GM18519 (cell line): ENCODE measurements at regions not wholly inside any gene's neighbourhood (a gene's known extent, or its start where the extent isn't known, plus 50 kb on each side); places are given as distances from the start of the nearest gene placed in this dataset.

Experiments used
- ATAC-seq: cut with Tn5 transposase; IDR thresholded peaks from one replicate; pipeline ENCODE4 v1.9.1; 2021; ENCODE audit warnings: mild to moderate bottlenecking, moderate library complexity; ENCODE audit not compliant: unreplicated experiment, low FRiP score

DNA sequence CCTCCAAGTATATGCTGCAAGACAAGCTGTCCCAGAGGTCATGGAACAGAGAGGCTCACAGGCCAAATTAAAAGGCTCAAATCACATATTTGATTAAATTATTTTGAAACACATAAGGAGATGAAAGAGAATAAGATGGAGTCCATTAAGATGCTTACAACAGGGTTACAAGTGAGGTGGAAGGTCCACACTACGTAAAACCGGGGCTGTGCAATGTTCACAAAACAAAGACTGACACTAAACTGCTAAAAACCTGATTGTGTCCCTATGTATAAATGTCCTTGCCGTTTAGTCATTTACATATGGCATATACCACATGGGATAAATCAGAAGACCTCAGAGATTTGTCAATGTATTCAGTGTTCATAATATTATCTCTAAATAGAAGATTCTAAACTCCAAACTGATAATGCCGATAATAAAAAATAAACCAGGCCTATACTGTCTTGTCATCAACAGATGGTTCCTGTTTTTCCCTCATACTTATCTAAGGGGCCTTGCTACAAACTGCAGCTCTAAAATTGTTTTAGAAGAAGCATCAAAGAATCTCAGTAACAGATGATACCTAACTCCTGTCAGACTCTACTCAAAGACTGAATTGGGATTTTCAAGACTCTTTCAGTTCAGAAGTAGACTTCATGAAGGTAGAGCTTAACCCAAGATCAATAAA is 51.8 kb upstream of the RIPOR2 start:
- no peak for ATAC-seq

DNA sequence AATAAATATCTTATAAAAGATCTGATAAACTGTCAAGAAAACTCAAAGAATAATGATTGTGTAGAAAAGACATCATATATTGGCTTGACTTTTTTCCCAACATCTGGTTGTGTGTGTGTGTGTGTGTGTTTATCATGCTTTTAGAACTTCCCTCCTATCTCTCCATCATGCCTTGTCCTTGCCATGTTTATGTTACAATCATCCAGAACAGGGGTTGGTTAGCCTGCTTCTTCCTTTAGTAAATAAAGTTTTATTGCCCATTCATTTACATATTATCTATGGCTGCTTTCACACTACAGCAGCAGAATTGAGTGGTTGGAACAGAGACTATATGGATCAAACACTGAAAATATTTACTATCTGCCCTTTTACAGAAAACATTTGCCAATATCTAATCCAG is 52.8 kb upstream of the RIPOR2 start:
- ATAC-seq = no peak

DNA sequence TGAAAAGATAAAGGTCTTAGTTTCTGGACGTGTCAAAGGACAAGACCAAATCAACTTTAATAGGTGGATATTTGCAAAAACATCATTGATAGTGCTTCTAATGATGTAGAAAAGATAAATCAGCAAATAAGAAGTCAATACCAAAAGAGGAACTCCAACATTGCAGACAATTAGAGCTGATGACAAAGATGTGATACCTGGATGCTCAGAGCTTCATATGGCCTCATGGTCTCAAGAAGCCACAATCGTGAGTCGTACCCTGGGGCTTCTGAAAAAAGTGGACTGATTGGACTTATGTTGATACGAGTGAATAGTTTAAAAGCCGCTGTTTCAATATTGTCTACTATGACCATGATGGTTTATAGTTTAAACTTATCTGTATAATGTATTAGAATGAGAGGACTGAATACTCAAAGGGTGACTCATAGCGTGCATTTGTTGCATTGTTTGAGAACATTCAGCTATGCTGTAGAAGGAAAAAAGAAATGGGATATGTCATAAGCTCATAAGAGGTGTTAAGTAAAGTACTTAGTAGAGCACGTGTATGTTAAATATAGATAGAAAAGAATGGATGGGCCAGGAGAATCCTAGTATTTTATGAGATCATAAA is 54.6 kb upstream of the RIPOR2 start:
- no peak for ATAC-seq

DNA sequence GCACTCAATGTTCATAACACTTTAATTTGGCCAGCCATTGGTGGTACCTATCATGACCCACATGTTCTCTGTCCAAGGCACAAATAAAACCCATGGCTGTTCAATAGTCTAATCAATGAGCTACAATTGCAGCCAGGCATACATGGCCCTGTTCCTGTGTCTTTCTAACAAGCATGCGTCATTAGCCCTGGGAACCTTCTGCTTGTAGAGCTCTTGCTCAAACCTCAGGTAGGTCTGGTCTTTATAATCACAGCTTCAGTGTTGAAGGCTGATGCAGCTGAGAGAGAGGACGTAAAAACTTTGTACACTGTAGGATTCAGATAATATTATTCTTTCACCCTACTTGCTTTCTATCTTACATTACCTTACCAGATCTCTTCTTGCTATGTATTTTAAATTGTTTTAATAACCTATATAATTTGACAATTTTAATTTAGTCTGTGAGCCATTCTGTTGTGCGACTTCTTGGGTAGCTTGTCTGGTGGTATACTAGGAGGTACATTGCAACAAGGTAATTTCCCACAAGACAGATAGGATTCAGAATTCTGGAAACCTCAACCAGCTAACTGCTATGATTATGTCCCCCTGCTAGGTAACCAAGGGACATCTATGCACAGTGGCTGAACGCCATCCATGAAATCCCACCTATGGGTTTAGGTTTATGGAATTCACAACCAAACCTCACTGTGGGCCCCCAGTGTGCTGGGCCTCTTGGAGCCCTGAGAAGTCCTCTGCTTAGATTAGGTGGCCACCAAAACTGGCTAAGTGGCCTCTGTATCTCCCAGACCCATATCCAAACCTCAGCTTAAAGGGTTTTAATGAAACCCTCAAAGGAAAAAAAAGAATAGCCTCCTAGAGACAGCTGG is 55.4 kb upstream of the RIPOR2 start:
- no peak for ATAC-seq

DNA sequence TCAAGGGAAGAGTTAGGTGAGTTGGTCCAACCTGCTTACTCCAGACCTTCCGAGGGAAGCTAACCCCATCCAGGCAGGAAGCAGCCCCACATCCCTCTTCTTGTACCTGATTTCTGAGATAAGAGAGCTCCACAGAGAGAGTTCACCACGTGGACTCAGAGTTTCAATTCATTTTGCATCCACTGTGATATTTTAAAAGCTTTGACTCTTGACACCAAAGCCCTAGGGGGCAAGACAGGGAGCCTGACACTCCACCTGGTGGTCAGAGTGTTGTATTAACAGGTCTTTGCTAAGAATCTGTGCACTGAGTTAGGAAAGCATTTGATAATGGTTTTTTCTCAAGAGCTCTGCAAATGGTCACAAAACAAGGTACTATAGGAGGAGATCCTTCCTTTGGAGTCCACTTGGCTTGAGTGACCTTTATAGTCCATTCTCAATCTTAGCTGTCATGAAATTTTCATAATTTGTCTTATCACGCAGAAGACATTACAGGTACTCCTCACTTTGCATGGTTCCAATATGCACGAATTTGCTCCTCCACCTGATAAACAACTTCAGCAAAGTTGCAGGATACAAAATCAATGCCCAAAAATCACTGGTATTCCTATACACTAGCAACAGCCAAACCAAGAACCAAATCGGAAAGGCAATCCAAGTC is 56.2 kb upstream of the RIPOR2 start:
- ATAC-seq = peak; percentile 85

DNA sequence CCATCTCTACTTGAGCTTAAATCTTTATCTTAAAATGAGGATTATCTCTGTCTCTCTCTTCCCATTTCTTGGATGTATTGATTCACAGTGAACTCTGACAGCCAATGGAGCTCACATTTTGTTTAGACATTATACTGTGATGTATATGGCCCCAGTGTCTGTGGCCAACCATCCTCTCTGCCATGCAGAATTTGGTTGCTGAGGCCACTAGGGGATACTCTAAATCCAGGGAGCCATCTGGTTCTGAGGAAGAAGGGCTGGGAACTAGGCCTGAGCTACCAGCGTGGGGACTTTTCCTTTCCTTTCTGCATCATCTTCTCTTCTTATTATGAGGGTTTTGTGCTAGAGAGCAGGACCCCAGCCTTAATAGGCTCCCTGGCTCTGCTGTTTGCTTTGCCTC is 59.1 kb upstream of the RIPOR2 start:
- ATAC-seq = no peak

DNA sequence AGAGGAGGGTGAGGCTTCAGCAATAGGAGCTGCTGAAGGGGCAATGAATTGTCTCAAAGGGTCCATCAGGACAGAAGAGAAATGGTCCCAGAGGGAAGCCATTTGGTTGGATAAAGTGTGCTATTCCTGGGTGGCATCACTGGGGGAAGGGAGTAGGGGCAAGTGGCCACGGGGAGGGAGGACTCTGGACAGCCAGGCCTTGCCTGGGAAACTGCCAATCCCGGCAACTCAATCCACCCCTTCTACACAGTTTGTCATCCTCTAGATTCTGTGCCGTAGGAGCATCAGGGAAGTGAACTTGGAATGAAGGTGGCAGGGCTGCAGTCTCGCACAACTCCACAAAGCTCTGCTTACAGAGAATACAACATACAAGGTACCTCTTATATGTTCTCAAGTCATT is 59.5 kb upstream of the RIPOR2 start:
- ATAC-seq = no peak

DNA sequence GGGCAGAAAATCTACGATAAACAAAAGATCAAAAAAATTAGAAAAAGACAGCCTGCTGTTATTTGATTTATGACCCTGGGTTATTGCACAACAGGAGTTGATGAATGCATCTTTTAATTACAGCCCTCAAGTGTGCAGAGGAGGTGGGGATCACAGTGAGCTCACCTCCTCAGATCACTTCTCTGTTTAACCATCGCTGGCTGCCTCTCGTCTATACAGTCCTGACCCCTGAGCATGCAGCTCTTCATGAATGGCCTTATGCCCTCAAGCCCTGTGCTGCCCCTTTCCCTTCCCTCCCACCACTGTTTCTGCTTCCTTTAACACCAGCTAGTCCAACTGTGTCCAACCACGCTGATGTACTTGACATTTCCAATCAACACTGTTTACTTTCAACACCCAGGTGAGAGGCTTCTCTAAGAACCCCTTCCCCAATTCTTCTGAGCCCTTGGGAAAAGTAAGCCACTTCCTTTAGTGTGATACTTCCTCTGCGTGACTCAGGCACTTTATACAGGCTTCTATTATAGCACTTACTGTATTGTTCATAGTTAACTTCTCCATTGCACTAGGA is 60.6 kb upstream of the RIPOR2 start:
- ATAC-seq = no peak

DNA sequence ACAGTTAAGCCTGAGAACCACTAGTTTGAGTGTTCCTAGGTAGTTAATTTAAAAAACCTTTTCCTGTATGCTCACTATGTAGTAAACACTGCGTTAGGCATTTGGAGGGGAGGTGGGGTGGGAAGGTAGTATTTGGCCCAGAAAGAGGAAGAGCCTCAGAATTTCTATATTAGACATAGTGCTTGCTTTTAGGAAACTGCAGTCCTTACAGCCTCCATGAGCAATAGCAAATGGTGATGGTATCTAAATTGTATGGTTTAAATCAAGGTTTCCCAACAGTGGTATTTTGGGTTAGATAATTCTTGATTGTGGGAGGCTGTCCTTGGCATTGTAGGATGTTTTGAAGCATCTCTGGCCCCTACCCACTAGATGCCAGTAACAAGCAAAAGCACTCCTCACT is 61.5 kb upstream of the RIPOR2 start:
- no peak for ATAC-seq

DNA sequence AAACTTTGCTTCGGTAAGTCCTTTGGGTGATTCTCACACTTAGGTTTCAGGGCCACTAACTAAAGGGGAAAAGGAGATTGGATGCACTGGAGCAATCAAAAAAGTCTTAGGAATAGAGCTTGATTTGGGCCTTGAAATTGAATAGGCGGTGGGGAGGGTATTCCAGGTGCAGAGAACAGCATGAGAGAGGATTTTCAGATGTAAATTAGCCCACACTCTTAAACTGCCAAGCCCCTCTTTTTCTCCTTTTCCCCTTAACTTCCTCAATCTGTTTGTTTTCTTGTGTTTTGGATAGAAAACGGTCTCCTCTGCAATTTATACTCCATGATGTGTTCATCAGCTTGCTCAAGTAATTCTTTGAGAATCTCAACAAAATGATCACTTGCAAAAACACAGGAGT is 62.1 kb upstream of the RIPOR2 start:
- ATAC-seq = no peak

DNA sequence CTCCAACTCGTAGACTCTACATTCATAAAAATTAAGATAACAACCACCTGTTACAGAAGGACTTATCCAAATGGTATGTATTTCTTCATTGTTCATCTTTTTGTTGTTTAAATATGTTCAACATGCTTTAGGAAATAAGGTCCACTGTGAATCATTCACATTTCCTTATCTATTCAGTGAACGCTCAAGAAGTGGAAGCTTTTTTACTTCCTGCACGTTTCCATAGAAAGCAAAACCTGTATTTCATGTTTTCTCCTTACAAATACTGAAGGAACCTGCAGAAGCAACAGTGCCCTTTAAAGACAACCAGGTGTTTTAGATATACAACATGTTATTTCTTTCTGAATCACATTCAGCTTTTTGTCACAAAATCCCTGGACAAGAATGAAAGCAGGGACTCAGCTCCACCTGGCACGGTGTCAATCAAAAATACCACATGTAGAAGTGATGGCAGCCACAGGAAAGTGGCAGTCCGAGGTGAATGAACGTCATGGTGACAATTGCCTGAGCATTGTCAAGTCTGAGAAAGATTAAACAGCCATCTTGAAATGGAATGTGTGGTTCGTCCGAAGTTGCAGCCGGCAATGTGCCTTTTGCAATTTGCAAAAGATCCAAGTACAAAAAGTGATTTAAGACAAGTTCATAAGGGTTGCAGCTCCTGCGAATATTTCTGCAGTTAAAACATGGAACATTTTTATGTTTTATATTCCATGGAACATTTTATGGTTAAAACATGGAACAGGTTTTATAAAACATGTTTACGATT is 66.7 kb upstream of the RIPOR2 start:
- ATAC-seq = no peak

DNA sequence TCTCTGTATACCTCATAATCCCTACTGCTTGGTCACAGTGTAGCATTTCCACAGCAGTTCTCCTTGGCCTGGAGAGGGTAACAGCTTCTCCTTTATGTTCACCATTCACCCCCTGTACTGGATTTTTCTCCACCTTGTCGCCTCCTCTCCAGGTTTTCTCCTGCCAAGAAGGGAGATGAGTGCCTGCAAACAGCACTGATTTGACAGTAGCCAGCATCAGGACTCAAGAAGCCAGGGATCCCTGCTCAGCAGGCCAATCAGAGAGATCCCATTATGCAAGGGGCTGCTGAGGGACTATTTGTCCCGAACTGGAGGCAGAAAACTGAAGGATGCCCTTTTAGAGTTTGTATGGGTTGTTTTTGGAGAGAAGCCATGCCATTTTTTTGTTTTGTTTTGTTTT is 68.6 kb upstream of the RIPOR2 start:
- no peak for ATAC-seq

DNA sequence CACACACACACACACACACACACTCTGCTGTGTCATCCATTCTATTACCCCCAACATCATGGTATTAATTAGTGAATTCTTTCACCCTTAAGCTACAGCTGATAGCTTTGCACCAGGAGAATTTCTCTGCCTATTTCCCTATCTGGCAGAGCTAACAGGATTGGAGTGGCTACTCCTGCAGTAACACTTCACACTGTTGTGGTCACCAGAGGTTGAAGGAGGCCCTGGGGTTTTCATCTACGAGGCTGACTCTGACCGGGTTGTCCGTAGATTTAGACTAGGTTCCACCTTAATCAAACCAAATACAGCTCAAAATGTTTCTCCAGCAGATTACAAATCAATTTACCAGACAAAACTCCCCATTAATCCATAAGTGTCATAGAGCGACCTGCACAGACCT is 69.2 kb upstream of the RIPOR2 start:
- ATAC-seq = no peak

DNA sequence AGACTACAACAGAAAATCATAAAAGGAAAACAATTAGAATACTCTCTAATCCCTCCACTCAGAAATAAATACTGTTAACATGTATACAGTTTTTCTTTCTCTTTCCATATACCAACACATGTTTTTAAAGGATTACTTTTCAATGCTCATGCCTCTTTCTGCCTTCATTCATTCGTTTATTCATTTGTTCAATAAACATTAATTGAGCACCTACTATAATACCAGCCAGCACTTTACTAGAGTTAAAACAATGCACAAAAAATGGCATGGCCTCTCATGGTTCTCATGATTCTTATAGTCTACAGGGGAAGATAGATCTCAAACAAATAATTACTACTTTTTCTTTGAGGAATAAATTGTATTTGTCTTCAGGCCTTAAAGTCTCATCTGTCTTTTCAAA is 70.3 kb upstream of the RIPOR2 start:
- no peak for ATAC-seq

DNA sequence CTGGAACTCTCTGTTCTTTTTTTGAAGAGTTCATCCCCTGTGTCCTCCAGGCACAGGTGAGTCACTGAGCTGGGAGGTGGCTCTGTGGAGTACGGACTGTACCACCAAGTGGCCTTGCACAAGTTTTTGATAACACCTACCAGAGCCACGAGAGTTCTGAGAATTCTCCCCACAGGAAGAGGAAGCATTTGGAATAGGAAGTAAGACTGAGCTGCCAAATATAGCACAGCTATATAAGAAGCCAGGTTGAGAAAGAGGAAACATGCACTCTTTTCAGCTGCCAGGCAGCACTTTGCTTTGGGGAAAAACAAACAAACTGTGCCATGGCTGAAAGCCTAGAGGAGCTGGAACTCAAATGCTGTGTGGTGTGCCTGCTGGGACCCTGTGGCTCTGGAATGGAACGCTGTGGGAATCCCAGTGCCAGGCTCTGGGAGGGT is 70.8 kb upstream of the RIPOR2 start:
- no peak for ATAC-seq

DNA sequence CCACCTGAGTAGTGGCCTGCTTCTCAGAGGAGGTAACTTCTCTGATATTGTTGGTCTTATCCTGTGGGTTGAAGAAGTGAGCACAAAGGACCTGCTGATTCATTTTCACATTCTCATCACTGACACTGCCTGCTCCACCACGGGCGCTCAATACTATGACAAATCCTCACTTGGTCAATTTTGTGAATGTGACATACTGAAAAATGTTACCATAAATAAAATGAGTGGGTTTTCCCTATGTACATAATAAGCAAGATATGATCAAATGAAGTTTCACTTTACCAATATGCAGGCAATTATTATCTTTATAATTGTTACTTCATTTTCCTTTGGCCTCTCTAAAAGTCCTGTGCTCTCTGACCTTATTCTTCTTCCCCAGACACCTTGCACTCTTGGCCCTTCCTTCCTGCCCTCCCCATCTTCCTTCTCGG is 71.5 kb upstream of the RIPOR2 start:
- ATAC-seq = peak; percentile 77

DNA sequence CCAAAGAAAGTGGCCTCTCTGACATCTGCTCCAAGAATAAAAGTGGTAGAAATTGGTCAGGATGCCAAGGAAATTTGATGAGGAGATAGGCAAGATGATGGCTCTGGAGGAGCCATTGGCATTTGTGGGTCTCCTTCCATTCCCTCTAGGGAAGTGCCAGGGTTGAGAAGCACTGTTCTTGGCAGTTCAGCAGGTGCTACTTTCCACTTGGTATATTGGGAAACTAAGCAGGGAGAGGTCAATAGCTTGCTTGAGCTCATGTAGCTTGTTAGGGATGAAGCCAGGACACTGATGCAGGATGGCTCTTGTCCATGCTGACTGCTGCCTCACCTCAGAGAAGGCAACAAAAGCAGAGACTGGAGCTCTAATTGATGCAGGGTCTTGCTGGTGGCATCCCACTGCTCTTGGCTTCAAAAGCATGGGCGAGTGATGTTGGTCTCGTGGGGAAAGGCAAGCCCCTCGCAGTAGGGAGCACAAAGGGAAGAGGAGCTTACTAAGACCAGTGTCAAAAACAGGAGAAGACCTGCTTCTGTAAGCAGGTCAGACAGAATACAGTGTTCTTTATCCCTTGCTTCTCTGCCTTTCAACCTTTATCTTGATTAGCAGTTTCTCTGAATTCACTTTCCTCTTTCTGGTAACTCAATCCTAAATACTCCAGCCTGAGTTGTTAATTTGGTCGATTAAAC is 73.1 kb upstream of the RIPOR2 start:
- no peak for ATAC-seq

DNA sequence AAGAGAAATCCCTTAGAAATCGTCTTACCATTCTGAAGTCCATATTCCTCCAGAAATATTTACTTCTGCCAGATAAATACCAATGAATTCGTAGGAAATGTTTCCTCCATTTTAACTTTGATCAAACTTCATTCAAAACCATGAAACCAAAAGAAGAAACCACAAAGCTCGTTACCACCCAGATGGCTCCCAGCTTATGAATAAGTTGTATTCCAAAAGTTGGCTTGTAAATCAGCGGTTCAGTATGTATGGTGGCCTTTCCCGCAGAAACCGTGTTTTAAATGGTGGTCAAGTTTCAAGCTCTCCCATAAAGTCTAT is 73.6 kb upstream of the RIPOR2 start:
- no peak for ATAC-seq

DNA sequence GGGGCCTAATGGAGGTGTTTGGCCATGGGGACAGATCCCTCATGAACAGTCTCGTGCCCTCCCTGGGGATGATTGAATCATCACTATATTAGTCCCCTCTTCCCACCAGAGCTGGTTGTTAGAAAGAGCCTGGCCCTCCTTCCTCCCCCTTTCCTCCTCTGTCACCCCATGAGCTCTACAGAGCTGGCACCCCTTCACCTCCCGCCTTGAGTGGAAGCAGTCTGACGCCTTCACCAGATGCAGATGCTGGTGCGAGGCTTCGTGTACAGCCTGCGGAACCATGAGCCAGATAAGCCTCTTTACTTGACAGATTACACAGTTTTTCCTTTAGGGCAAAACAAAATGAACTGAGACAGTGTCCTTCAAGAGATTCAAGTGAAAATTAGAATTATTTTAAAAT is 74.4 kb upstream of the RIPOR2 start:
- no peak for ATAC-seq
